LHCN-M2 (cell line): ENCODE measurements at regions not wholly inside any gene's neighbourhood (a gene's known extent, or its start where the extent isn't known, plus 50 kb on each side); places are given as distances from the start of the nearest gene placed in this dataset.

ENCODE experiments used
- DNase-seq: peaks from one replicate; pipeline ENCODE4 v3.0.0-alpha.2; 2012; ENCODE audit warnings: low read depth

- DNase-seq = peak; percentile 85
Measured at GRCh38 chr5:27325513-27325912, 287.1 kb upstream of the CDH9 start.

GRCh38 chr5:27318701-27319100 lies 280.3 kb upstream of the CDH9 start:
- DNase-seq = peak; percentile 29

- DNase-seq = peak; percentile 91
Measured at GRCh38 chr5:27316271-27316650, 277.9 kb upstream of the CDH9 start.

- peak; percentile 82 for DNase-seq
Measured at GRCh38 chr5:27315363-27316270, 277.2 kb upstream of the CDH9 start.

- DNase-seq = no peak
Measured at GRCh38 chr5:27313549-27313948, 275.2 kb upstream of the CDH9 start.

- DNase-seq = no peak
Measured at GRCh38 chr5:27312291-27312893, 274.0 kb upstream of the CDH9 start.

GRCh38 chr5:27311544-27311943 lies 273.2 kb upstream of the CDH9 start:
- DNase-seq = peak; percentile 65

- peak; percentile 44 for DNase-seq
Measured at GRCh38 chr5:27308153-27308552, 269.8 kb upstream of the CDH9 start.

GRCh38 chr5:27290172-27290571 lies 251.8 kb upstream of the CDH9 start:
- no peak for DNase-seq

GRCh38 chr5:27276119-27276518 lies 237.7 kb upstream of the CDH9 start:
- no peak for DNase-seq

GRCh38 chr5:27275345-27275744 lies 237.0 kb upstream of the CDH9 start:
- no peak for DNase-seq

GRCh38 chr5:27269766-27270165 lies 231.4 kb upstream of the CDH9 start:
- no peak for DNase-seq

GRCh38 chr5:27267209-27267824 lies 228.9 kb upstream of the CDH9 start:
- DNase-seq = no peak

- peak; percentile 11 for DNase-seq
Measured at GRCh38 chr5:27266184-27266583, 227.8 kb upstream of the CDH9 start.

GRCh38 chr5:27257696-27258095 lies 219.3 kb upstream of the CDH9 start:
- no peak for DNase-seq

- DNase-seq = no peak
Measured at GRCh38 chr5:27252911-27253310, 214.5 kb upstream of the CDH9 start.

GRCh38 chr5:27242258-27242626 lies 203.9 kb upstream of the CDH9 start:
- no peak for DNase-seq

- peak; percentile 98 for DNase-seq
Measured at GRCh38 chr5:27241564-27242257, 203.3 kb upstream of the CDH9 start.

- DNase-seq = no peak
Measured at GRCh38 chr5:27240791-27241190, 202.4 kb upstream of the CDH9 start.

GRCh38 chr5:27234916-27235315 lies 196.5 kb upstream of the CDH9 start:
- no peak for DNase-seq

GRCh38 chr5:27221410-27221809 lies 183.0 kb upstream of the CDH9 start:
- DNase-seq = no peak

- DNase-seq = no peak
Measured at GRCh38 chr5:27220752-27221151, 182.4 kb upstream of the CDH9 start.
